ENCODE measurements at regions not wholly inside any gene's neighbourhood (a gene's known extent, or its start where the extent isn't known, plus 50 kb on each side); places are given as distances from the start of the nearest gene placed in this dataset.

DNA sequence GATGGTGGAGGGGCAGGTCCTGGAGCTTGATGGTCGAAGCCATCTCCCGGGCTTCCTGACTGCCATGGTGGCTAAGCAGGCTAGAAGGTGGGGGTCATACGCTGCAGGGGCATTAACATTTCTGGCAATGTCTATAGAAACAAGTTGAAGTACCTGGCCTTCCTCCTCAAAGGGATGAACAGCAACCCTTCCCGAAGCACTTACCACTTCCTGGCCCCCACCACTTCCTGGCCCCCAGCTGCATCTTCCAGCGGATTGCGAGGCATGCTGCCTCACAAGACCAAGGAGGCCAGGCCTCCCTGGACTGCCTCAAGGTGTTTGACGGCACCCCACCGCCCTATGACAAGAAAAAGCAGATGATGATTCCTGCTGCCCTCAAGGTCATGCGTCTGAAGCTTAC lies 97.0 kb upstream of the MOCS2 start:
- no peaks in the 10 kb centered on the region for H3K79me2 ChIP-seq (ENCODE audit: insufficient read depth, low read depth, low read length)
- ChIA-PET CTCF (ENCODE audit: unreplicated experiment) (interaction anchor here (0.6 kb wide), 1 partner anchor 1853 kb away, joined by 3 read pairs; no protein-coding TSS in a partner anchor), POLR2A (interaction anchor here (1.0 kb wide), 1 partner anchor 12 kb away, joined by 3 read pairs; no protein-coding TSS in a partner anchor)
- DNase-seq (ENCODE audit: low spot score), result no peak
- no peak overlapping the region for H3K4me3 ChIP-seq (ENCODE audit: low read depth, low read length, poor library complexity, severe bottlenecking)
- no peak overlapping the region for H3K27ac ChIP-seq (ENCODE audit: low read depth, low read length, poor library complexity, severe bottlenecking)
- H3K4me2 ChIP-seq (ENCODE audit: low read length), result no peak overlapping the region
- BruUV-seq (replicated peaks), result no TSS peak
- H4K20me1 ChIP-seq (ENCODE audit: insufficient read depth, low read length), result no peaks in the 10 kb centered on the region
- no peaks in the 10 kb centered on the region for H3K9me2 ChIP-seq (ENCODE audit: insufficient read depth, low read length)
- no peaks in the 10 kb centered on the region for H3K4me1 ChIP-seq (ENCODE audit: insufficient read depth, low read length, poor library complexity, severe bottlenecking)
- no peaks in the 10 kb centered on the region for H3K36me3 ChIP-seq (ENCODE audit: insufficient read depth, low read length)
- H3K9me3 ChIP-seq (ENCODE audit: low read length), result no peaks in the 10 kb centered on the region
- no peak overlapping the region for H2AFZ ChIP-seq (ENCODE audit: low read length)
- TF ChIP-seq, protein P1, sequence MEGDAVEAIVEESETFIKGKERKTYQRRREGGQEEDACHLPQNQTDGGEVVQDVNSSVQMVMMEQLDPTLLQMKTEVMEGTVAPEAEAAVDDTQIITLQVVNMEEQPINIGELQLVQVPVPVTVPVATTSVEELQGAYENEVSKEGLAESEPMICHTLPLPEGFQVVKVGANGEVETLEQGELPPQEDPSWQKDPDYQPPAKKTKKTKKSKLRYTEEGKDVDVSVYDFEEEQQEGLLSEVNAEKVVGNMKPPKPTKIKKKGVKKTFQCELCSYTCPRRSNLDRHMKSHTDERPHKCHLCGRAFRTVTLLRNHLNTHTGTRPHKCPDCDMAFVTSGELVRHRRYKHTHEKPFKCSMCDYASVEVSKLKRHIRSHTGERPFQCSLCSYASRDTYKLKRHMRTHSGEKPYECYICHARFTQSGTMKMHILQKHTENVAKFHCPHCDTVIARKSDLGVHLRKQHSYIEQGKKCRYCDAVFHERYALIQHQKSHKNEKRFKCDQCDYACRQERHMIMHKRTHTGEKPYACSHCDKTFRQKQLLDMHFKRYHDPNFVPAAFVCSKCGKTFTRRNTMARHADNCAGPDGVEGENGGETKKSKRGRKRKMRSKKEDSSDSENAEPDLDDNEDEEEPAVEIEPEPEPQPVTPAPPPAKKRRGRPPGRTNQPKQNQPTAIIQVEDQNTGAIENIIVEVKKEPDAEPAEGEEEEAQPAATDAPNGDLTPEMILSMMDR (conservative IDR thresholded peaks at IDR 0.05; ENCODE audit: low read length), result no peak
- TF ChIP-seq EZH2phosphoT487 (IDR thresholded peaks at IDR 0.05; ENCODE audit: borderline replicate concordance, low read depth, low read length), result no peak
- intact Hi-C loops (cut with micrococcal nuclease; ENCODE audit: unreplicated experiment), result no loop called here

DNA sequence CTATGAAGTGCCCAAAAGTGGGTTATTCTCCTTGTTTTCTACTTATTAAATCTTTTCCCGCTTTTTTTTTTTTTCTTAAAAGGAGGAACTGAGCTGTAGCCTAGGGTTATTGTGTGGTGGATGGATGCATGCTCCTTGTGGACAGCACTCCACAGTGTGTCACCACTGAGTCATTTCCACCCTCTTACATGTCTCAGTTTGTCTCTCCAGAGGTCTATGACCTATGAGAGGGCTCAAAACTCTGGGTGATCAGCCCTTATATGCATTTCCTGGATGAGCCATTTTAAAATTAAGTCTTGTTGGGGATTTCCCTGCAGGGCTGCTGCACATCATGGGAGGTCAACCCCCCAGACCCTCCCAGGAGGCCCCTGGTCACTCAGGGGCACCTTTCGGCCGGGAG lies 102.2 kb upstream of the MOCS2 start:
- no peak for DNase-seq (ENCODE audit: low spot score)
- H4K20me1 ChIP-seq (ENCODE audit: insufficient read depth, low read length), result no peaks in the 10 kb centered on the region
- no peaks in the 10 kb centered on the region for H3K4me1 ChIP-seq (ENCODE audit: insufficient read depth, low read length, poor library complexity, severe bottlenecking)
- no peaks in the 10 kb centered on the region for H3K9me3 ChIP-seq (ENCODE audit: low read length)
- H3K4me2 ChIP-seq (ENCODE audit: low read length), result no peak overlapping the region
- no peak overlapping the region for H3K4me3 ChIP-seq (ENCODE audit: low read depth, low read length, poor library complexity, severe bottlenecking)
- H3K9me2 ChIP-seq (ENCODE audit: insufficient read depth, low read length), result no peaks in the 10 kb centered on the region
- ChIA-PET POLR2A (no interaction called here), CTCF (ENCODE audit: unreplicated experiment) (no interaction called here)
- H2AFZ ChIP-seq (ENCODE audit: low read length), result no peak overlapping the region
- intact Hi-C loops (cut with micrococcal nuclease; ENCODE audit: unreplicated experiment), result no loop called here
- TF ChIP-seq, protein P1 (conservative IDR thresholded peaks at IDR 0.05; ENCODE audit: low read length), result no peak
- TF ChIP-seq EZH2phosphoT487 (IDR thresholded peaks at IDR 0.05; ENCODE audit: borderline replicate concordance, low read depth, low read length), result no peak
- no peaks in the 10 kb centered on the region for H3K36me3 ChIP-seq (ENCODE audit: insufficient read depth, low read length)
- no peak overlapping the region for H3K27ac ChIP-seq (ENCODE audit: low read depth, low read length, poor library complexity, severe bottlenecking)
- no peaks in the 10 kb centered on the region for H3K79me2 ChIP-seq (ENCODE audit: insufficient read depth, low read depth, low read length)
- BruUV-seq (replicated peaks), result no TSS peak

DNA sequence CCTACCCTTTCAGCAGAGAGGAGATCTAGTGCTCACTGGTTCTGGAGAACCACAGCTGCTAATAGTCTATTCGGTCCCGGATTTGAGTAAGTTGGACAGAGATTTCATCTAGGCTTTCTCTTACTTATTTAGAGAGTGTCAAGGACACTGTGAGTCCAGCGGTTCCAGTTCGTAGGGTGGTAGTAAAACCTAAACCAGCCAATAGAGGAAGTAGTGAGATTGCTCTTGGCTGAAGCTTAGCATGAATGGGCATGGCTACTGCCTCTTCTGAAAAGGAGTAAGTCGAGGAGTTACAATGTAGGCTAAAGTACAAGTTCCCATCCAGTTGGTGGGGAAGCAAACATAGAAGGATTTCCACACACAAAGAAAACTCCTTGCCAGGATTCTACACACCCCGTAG lies 109.6 kb upstream of the MOCS2 start:
- Histone ChIP-seq H3K4me3 (ENCODE audit: low read depth, low read length, poor library complexity, severe bottlenecking) (no peak overlapping the region), H2AFZ (ENCODE audit: low read length) (no peak overlapping the region), H3K27ac (ENCODE audit: low read depth, low read length, poor library complexity, severe bottlenecking) (no peak overlapping the region), H3K9me3 (ENCODE audit: low read length) (no peaks in the 10 kb centered on the region), H3K36me3 (ENCODE audit: insufficient read depth, low read length) (no peaks in the 10 kb centered on the region), H4K20me1 (ENCODE audit: insufficient read depth, low read length) (no peaks in the 10 kb centered on the region), H3K79me2 (ENCODE audit: insufficient read depth, low read depth, low read length) (no peaks in the 10 kb centered on the region), H3K4me1 (ENCODE audit: insufficient read depth, low read length, poor library complexity, severe bottlenecking) (no peaks in the 10 kb centered on the region), H3K9me2 (ENCODE audit: insufficient read depth, low read length) (no peaks in the 10 kb centered on the region), H3K4me2 (ENCODE audit: low read length) (no peak overlapping the region)
- ChIA-PET POLR2A (no interaction called here), CTCF (ENCODE audit: unreplicated experiment) (no interaction called here)
- BruUV-seq (replicated peaks), result no TSS peak
- intact Hi-C loops (cut with micrococcal nuclease; ENCODE audit: unreplicated experiment), result no loop called here
- TF ChIP-seq EZH2phosphoT487 (IDR thresholded peaks at IDR 0.05; ENCODE audit: borderline replicate concordance, low read depth, low read length), result no peak
- TF ChIP-seq, protein P1 (conservative IDR thresholded peaks at IDR 0.05; ENCODE audit: low read length), result no peak
- no peak for DNase-seq (ENCODE audit: low spot score)

Data from OCI-LY7 (cell line).